H9 (cell line): ENCODE measurements at regions not wholly inside any gene's neighbourhood (a gene's known extent, or its start where the extent isn't known, plus 50 kb on each side); places are given as distances from the start of the nearest gene placed in this dataset.

Experiments used
- DNase-seq: peaks from one replicate; pipeline ENCODE4 v3.0.0-alpha.2; 2017
- H2AFZ ChIP-seq: one replicate; pipeline ENCODE4 v1.6.1; 2013; ENCODE audit warnings: mild to moderate bottlenecking, low read length, control low read depth, moderate library complexity
- H2AK5ac ChIP-seq: 2 replicates; pipeline ENCODE4 v1.6.1; 2013; ENCODE audit warnings: low read length, control low read depth, mixed read lengths; ENCODE audit not compliant: insufficient read length
- H2BK120ac ChIP-seq: one replicate; pipeline ENCODE4 v1.6.1; 2013; ENCODE audit warnings: low read depth, mild to moderate bottlenecking, low read length, control low read depth, inconsistent platforms; ENCODE audit not compliant: poor library complexity, severe bottlenecking
- H2BK12ac ChIP-seq: 2 replicates; pipeline ENCODE4 v1.6.1; 2013; ENCODE audit warnings: low read length, control low read depth, mixed read lengths, low read depth; ENCODE audit not compliant: insufficient read length
- H2BK15ac ChIP-seq: 2 replicates; pipeline ENCODE4 v1.6.1; 2013; ENCODE audit warnings: low read depth, low read length, control low read depth
- H2BK20ac ChIP-seq: one replicate; pipeline ENCODE4 v1.6.1; 2013; ENCODE audit warnings: low read depth, mild to moderate bottlenecking, low read length, control low read depth, inconsistent platforms; ENCODE audit not compliant: poor library complexity, severe bottlenecking
- H2BK5ac ChIP-seq: 2 replicates; pipeline ENCODE4 v1.6.1; 2013; ENCODE audit warnings: low read length, control low read depth, mixed read lengths; ENCODE audit not compliant: insufficient read length
- H3K14ac ChIP-seq: 2 replicates; pipeline ENCODE4 v1.6.1; 2013; ENCODE audit warnings: low read length, control low read depth; ENCODE audit not compliant: insufficient read depth
- H3K18ac ChIP-seq: 2 replicates; pipeline ENCODE4 v1.6.1; 2013; ENCODE audit warnings: low read depth, mild to moderate bottlenecking, mixed read lengths, low read length, control low read depth; ENCODE audit not compliant: insufficient read length
- H3K23ac ChIP-seq: 2 replicates; pipeline ENCODE4 v1.6.1; 2013; ENCODE audit warnings: low read length, control low read depth, mixed read lengths, low read depth; ENCODE audit not compliant: insufficient read length
- H3K23me2 ChIP-seq: 2 replicates; pipeline ENCODE4 v1.6.1; 2013; ENCODE audit warnings: low read depth, mild to moderate bottlenecking, mixed read lengths, low read length, control low read depth; ENCODE audit not compliant: insufficient read length, poor library complexity, severe bottlenecking
- H3K27ac ChIP-seq: 2 replicates; pipeline ENCODE4 v1.5.1; 2013; ENCODE audit warnings: low read length, control low read depth, mixed read lengths, low read depth; ENCODE audit not compliant: insufficient read length
- H3K27me3 ChIP-seq: 2 replicates; pipeline ENCODE4 v1.6.1; 2013; ENCODE audit warnings: low read length, control low read depth, inconsistent platforms; ENCODE audit not compliant: insufficient read depth
- H3K4ac ChIP-seq: 2 replicates; pipeline ENCODE4 v1.6.1; 2013; ENCODE audit warnings: low read depth, mild to moderate bottlenecking, control low read depth, inconsistent platforms, low read length, moderate library complexity
- H3K4me1 ChIP-seq: 2 replicates; pipeline ENCODE4 v1.6.1; 2013; ENCODE audit warnings: low read length, control low read depth, inconsistent platforms; ENCODE audit not compliant: insufficient read depth
- H3K4me2 ChIP-seq: 2 replicates; pipeline ENCODE4 v1.6.1; 2013; ENCODE audit warnings: low read length, control low read depth, mixed read lengths; ENCODE audit not compliant: insufficient read length, insufficient read depth
- H3K56ac ChIP-seq: 2 replicates; pipeline ENCODE4 v1.6.1; 2013; ENCODE audit warnings: low read depth, mild to moderate bottlenecking, mixed read lengths, low read length, control low read depth; ENCODE audit not compliant: insufficient read length
- H3K79me1 ChIP-seq: 2 replicates; pipeline ENCODE4 v1.6.1; 2013; ENCODE audit warnings: low read depth, mild to moderate bottlenecking, moderate library complexity, low read length, control low read depth, inconsistent platforms; ENCODE audit not compliant: insufficient read depth, poor library complexity, severe bottlenecking
- H3K79me2 ChIP-seq: 2 replicates; pipeline ENCODE4 v1.6.1; 2013; ENCODE audit warnings: low read length, control low read depth, inconsistent platforms; ENCODE audit not compliant: insufficient read depth
- H3K9ac ChIP-seq: 2 replicates; pipeline ENCODE4 v1.6.1; 2013; ENCODE audit warnings: low read length, control low read depth, mixed read lengths; ENCODE audit not compliant: insufficient read length; ENCODE audit errors: extremely low read depth
- H3K9me3 ChIP-seq: one replicate; pipeline ENCODE4 v1.6.1; 2013; ENCODE audit warnings: low read depth, low read length, inconsistent platforms; ENCODE audit not compliant: control insufficient read depth
- H3T11ph ChIP-seq: one replicate; pipeline ENCODE4 v1.6.1; 2013; ENCODE audit warnings: mild to moderate bottlenecking, low read length, control low read depth, inconsistent platforms
- H4K20me1 ChIP-seq: one replicate; pipeline ENCODE4 v1.6.1; 2013; ENCODE audit not compliant: control insufficient read depth, insufficient read length, insufficient read depth
- H4K5ac ChIP-seq: 2 replicates; pipeline ENCODE4 v1.6.1; 2013; ENCODE audit warnings: low read depth, mild to moderate bottlenecking, mixed read lengths, low read length, control low read depth; ENCODE audit not compliant: insufficient read length
- H4K8ac ChIP-seq: replicated peaks from 2 replicates; pipeline ENCODE4 v1.6.1; 2013; ENCODE audit warnings: low read length, control low read depth, mixed read lengths, low read depth; ENCODE audit not compliant: insufficient read length
- H4K91ac ChIP-seq: 2 replicates; pipeline ENCODE4 v1.6.1; 2013; ENCODE audit warnings: low read depth, mild to moderate bottlenecking, moderate library complexity, mixed read lengths, low read length, control low read depth; ENCODE audit not compliant: insufficient read length
- H3K27ac Mint-ChIP-seq, 3 experiments: 2 replicates in 2 of 3; 3 replicates in 1 of 3; pipeline ENCODE4 v1.8.0; 2020 to 2021; ENCODE audit warnings: mixed read lengths in 3 of 3, mild to moderate bottlenecking in 1 of 3, moderate library complexity in 1 of 3
- H3K27me3 Mint-ChIP-seq: 2 replicates; pipeline ENCODE4 v1.8.0; 2021; ENCODE audit warnings: low read depth, mild to moderate bottlenecking, moderate library complexity, mixed read lengths
- H3K36me3 Mint-ChIP-seq, 3 experiments: 2 replicates in 2 of 3; 3 replicates in 1 of 3; pipeline ENCODE4 v1.8.0; 2020 to 2021; ENCODE audit warnings: low read depth in 3 of 3, mixed read lengths in 3 of 3; ENCODE audit not compliant: insufficient read depth in 1 of 3
- H3K4me1 Mint-ChIP-seq, 2 experiments: 2 replicates each; pipeline ENCODE4 v1.8.0; 2020; ENCODE audit warnings: mixed read lengths in 2 of 2
- H3K4me3 Mint-ChIP-seq, 2 experiments: 2 replicates in 1 of 2; 3 replicates in 1 of 2; pipeline ENCODE4 v1.8.0; 2020 to 2021; ENCODE audit warnings: mild to moderate bottlenecking in 2 of 2, mixed read lengths in 2 of 2, moderate library complexity in 1 of 2
- H3K9me3 Mint-ChIP-seq, 2 experiments: 2 replicates in 1 of 2; 3 replicates in 1 of 2; pipeline ENCODE4 v1.8.0; 2020; ENCODE audit warnings: mild to moderate bottlenecking in 2 of 2, mixed read lengths in 2 of 2, moderate library complexity in 1 of 2
- CTCF ChIP-seq: fragments of 200-600 bp; sonication (generic); conservative IDR thresholded peaks from 3 replicates; pipeline ENCODE4 v1.8.0; 2021; ENCODE audit warnings: antibody characterized with exemption, mild to moderate bottlenecking
- whole genome bisulfite sequencing: extraction: QIAGEN DNeasy Blood & Tissue Kit; methylation state at CpG from one replicate; pipeline ENCODE4 v1.1.7; 2013; ENCODE audit warnings: missing lambda C conversion rate, low lambda C conversion rate, mixed read lengths; ENCODE audit not compliant: insufficient read length; ENCODE audit errors: extremely low coverage; 5-methylcytosine and 5-hydroxymethylcytosine counted together

- no peak for DNase-seq
- no CpG with 5 or more reads among the region's 5 CpGs for WGBS
- H3K79me2 ChIP-seq, result no peaks in the 10 kb centered on the region
- Mint-ChIP-seq H3K27me3 (peaks cover 4% of the 10 kb centered on the region), H3K4me1 (peaks cover 0 to 13% of the 10 kb centered on the region in 2 experiments; a peak in 3 of 4 replicates), H3K36me3 (peaks cover 21 to 30% (median 23%) of the 10 kb centered on the region in 3 experiments), H3K9me3 (peaks cover 38 to 42% of the 10 kb centered on the region in 2 experiments), H3K4me3 (no peak overlapping the region), H3K27ac (no peak overlapping the region)
- H3K4me2 ChIP-seq, result no peak overlapping the region
- no peak overlapping the region for H3K18ac ChIP-seq
- no peak overlapping the region for H3K27ac ChIP-seq
- H3K9me3 ChIP-seq, result peaks cover 11% of the 10 kb centered on the region
- no peak overlapping the region for H3K56ac ChIP-seq
- H2AK5ac ChIP-seq, result no peak overlapping the region
- no peaks in the 10 kb centered on the region for H3K27me3 ChIP-seq
- H4K20me1 ChIP-seq, result no peaks in the 10 kb centered on the region
- no peak overlapping the region for H3T11ph ChIP-seq
- H3K14ac ChIP-seq, result no peak overlapping the region
- no peak overlapping the region for H2BK120ac ChIP-seq
- H3K23ac ChIP-seq, result no peak overlapping the region
- H2AFZ ChIP-seq, result no peak overlapping the region
- no peak overlapping the region for H2BK15ac ChIP-seq
- H3K4me1 ChIP-seq, result no peaks in the 10 kb centered on the region
- TF ChIP-seq CTCF, result no peak
- no peak overlapping the region for H2BK20ac ChIP-seq
- H3K9ac ChIP-seq, result no peak overlapping the region
- no peak overlapping the region for H2BK5ac ChIP-seq
- no peak overlapping the region for H4K8ac ChIP-seq
- H3K4ac ChIP-seq, result no peak overlapping the region
- no peaks in the 10 kb centered on the region for H3K79me1 ChIP-seq
- no peak overlapping the region for H2BK12ac ChIP-seq
- no peak overlapping the region for H4K91ac ChIP-seq
- H4K5ac ChIP-seq, result no peak overlapping the region
- no peaks in the 10 kb centered on the region for H3K23me2 ChIP-seq
Measured at GRCh38 chr5:158033076-158033475, 174.1 kb upstream of the CLINT1 start.
